DOHH2 (cell line): ENCODE measurements at regions not wholly inside any gene's neighbourhood (a gene's known extent, or its start where the extent isn't known, plus 50 kb on each side); places are given as distances from the start of the nearest gene placed in this dataset.
"Not testable (repeated sequence)": the region's sequence is repeated elsewhere in the genome, so short reads cannot be mapped to it uniquely, and the experiment has no call there.

Experiments
- EZH2phosphoT487 ChIP-seq: fragments of 200-600 bp; sonication (generic); IDR thresholded peaks from 2 replicates; pipeline ENCODE4 v1.6.1; 2017; ENCODE audit warnings: borderline replicate concordance, mild to moderate bottlenecking, antibody characterized with exemption, low read length, moderate library complexity, mixed read lengths
- TF ChIP-seq, protein P1 (sequence below): fragments of 200-600 bp; sonication (generic); IDR thresholded peaks from one replicate; pipeline ENCODE4 v1.5.1; 2014; ENCODE audit warnings: antibody characterized with exemption, mild to moderate bottlenecking, low read depth, low read length; ENCODE audit not compliant: poor library complexity, severe bottlenecking

DNA sequence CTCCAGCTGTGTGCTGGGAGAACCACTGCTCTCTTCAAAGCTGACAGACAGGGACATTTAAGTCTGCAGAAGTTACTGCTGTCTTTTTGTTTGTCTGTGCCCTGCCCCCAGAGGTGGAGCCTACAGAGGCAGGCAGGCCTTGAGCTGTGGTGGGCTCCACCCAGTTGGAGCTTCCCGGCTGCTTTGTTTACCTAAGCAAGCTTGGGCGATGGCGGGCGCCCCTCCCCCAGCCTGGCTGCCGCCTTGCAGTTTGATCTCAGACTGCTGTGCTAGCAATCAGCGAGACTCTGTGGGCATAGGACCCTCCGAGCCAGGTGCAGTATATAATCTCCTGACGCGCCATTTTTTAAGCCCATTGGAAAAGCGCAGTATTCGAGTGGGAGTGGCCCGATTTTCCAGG is 119.7 kb downstream of the OSTF1 start:
- not testable (repeated sequence) for TF ChIP-seq EZH2phosphoT487
- TF ChIP-seq, protein P1, sequence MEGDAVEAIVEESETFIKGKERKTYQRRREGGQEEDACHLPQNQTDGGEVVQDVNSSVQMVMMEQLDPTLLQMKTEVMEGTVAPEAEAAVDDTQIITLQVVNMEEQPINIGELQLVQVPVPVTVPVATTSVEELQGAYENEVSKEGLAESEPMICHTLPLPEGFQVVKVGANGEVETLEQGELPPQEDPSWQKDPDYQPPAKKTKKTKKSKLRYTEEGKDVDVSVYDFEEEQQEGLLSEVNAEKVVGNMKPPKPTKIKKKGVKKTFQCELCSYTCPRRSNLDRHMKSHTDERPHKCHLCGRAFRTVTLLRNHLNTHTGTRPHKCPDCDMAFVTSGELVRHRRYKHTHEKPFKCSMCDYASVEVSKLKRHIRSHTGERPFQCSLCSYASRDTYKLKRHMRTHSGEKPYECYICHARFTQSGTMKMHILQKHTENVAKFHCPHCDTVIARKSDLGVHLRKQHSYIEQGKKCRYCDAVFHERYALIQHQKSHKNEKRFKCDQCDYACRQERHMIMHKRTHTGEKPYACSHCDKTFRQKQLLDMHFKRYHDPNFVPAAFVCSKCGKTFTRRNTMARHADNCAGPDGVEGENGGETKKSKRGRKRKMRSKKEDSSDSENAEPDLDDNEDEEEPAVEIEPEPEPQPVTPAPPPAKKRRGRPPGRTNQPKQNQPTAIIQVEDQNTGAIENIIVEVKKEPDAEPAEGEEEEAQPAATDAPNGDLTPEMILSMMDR, result not testable (repeated sequence)
